ENCODE measurements at regions not wholly inside any gene's neighbourhood (a gene's known extent, or its start where the extent isn't known, plus 50 kb on each side); places are given as distances from the start of the nearest gene placed in this dataset.

DNA sequence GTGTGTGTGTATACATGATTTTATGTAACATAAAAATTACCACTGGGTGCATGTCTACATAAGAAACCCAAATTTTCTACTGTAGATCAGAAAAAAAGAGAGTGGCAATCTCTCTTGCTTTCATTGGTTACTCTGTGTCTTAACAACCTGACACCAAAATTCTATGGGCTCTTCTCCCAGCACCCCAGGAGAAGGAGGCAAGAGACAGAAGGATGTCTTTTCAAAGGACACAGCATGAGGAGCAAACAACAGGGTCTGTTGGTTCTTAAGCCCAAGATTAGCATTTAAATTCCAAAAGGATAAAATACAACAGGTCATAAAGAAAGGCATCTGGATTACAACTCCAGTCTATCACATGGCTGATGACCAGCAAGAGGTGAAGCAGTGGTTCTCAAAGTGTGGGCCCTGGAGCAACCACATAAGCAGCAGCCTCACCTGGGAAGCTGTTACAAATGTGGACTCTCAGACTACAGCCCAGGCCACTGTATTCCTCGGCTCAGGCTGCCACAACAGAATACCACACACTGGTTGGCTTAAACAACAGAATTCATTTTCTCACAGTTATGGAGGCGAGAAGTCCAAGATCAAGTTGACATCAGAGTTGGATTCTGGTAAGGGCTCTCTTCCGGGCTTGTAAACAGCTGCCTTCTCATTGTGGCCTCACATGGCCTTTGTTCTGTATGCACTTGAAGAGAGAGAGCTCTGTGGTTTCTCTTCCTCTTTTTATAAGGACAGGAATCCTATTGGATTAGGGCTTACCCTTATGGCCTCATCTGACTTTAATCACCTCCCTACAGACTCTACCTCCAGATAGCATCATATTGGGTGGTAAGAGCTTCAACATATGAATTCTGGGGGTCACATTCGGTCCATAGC, 79.8 kb upstream of the RNF152 start:
- H3K27me3 ChIP-seq = no peaks in the 10 kb centered on the region
- WGBS, 4 donors = 75 to 81% (median 77%) methylated on average over 4 of the region's 4 CpGs
- H3K27ac ChIP-seq = no peak overlapping the region
- H3K9me3 ChIP-seq (replicated peaks in 1 of 3) = no peaks in the 10 kb centered on the region
- no peaks in the 10 kb centered on the region for H3K4me1 ChIP-seq (replicated peaks in 1 of 2)
- no peak for DNase-seq
- no peak overlapping the region for H3K4me3 ChIP-seq
- no peak for TF ChIP-seq POLR2A (IDR thresholded peaks at IDR 0.05)
- TF ChIP-seq, protein P1, sequence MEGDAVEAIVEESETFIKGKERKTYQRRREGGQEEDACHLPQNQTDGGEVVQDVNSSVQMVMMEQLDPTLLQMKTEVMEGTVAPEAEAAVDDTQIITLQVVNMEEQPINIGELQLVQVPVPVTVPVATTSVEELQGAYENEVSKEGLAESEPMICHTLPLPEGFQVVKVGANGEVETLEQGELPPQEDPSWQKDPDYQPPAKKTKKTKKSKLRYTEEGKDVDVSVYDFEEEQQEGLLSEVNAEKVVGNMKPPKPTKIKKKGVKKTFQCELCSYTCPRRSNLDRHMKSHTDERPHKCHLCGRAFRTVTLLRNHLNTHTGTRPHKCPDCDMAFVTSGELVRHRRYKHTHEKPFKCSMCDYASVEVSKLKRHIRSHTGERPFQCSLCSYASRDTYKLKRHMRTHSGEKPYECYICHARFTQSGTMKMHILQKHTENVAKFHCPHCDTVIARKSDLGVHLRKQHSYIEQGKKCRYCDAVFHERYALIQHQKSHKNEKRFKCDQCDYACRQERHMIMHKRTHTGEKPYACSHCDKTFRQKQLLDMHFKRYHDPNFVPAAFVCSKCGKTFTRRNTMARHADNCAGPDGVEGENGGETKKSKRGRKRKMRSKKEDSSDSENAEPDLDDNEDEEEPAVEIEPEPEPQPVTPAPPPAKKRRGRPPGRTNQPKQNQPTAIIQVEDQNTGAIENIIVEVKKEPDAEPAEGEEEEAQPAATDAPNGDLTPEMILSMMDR (IDR thresholded peaks at IDR 0.05) = no peak
- intact Hi-C loops (cut with DNase I) = no loop called here
- no peaks in the 10 kb centered on the region for H3K36me3 ChIP-seq (replicated peaks in 1 of 2)

DNA sequence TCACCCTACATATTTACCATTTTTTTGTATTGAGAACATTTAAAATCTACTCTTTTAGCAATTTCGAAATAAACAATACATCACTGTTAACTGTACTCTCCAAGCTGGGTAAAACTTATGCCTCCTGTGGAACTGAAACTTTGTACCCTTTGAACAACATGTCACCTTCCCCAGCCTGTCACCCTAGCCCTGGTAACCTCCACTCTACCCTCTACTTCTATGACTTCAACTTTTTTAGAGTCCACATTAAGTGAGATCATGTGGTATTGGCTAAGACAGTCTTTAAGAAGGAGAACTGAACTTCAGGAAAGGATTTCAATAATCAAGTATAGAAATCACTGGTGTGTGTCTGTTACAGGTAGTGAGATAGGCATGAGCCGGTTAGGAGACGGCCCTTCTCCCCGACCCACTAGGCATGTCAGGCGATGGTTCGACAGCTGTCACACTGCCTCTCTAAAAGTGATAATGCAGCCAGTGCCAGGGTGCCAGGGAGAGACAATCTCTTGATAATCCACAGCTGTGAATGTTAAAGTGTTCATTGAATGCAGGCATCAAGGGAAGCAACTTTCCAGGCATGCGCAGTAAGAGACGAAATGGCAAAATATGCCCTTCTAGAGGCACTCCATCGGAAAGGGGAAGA, 74.6 kb upstream of the RNF152 start:
- intact Hi-C loops (cut with DNase I) = no loop called here
- no peaks in the 10 kb centered on the region for H3K27me3 ChIP-seq
- H3K27ac ChIP-seq = no peak overlapping the region
- no peak for DNase-seq
- no peaks in the 10 kb centered on the region for H3K4me1 ChIP-seq (replicated peaks in 1 of 2)
- H3K9me3 ChIP-seq (replicated peaks in 1 of 3) = no peaks in the 10 kb centered on the region
- H3K4me3 ChIP-seq = no peak overlapping the region
- WGBS, 4 donors = 86 to 93% (median 92%) methylated on average over 9 of the region's 9 CpGs
- TF ChIP-seq POLR2A (IDR thresholded peaks at IDR 0.05) = no peak
- TF ChIP-seq, protein P1 (IDR thresholded peaks at IDR 0.05) = no peak
- H3K36me3 ChIP-seq (replicated peaks in 1 of 2) = no peaks in the 10 kb centered on the region

DNA sequence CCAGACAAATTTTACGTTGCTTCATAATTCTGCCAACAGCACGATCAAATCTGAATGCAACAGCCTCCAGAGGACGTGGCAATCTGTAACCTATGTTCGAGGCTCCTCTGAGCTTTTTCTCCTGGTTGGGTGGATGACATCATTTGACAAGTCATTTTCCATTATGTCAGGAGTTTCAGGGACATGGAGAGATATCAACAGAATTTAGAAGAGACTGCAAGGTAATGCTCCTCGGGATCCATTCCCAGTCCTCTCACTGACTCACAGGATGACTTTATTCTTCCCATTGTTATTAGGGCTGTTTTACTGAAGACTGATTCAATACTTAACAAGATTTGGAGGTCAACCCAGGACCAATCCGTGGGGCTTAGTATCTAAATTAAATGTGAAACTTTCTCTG, 72.5 kb upstream of the RNF152 start:
- WGBS, 4 donors = 53 to 66% (median 64%) methylated on average over 6 of the region's 6 CpGs
- no peaks in the 10 kb centered on the region for H3K27me3 ChIP-seq
- intact Hi-C loops (cut with DNase I) = no loop called here
- no peak for TF ChIP-seq POLR2A (IDR thresholded peaks at IDR 0.05)
- TF ChIP-seq, protein P1 (IDR thresholded peaks at IDR 0.05) = no peak
- no peaks in the 10 kb centered on the region for H3K36me3 ChIP-seq (replicated peaks in 1 of 2)
- no peaks in the 10 kb centered on the region for H3K4me1 ChIP-seq (replicated peaks in 1 of 2)
- H3K27ac ChIP-seq = no peak overlapping the region
- peak in 1 of 7 donors; percentile 15 for DNase-seq
- H3K4me3 ChIP-seq = no peak overlapping the region
- no peaks in the 10 kb centered on the region for H3K9me3 ChIP-seq (replicated peaks in 1 of 3)

DNA sequence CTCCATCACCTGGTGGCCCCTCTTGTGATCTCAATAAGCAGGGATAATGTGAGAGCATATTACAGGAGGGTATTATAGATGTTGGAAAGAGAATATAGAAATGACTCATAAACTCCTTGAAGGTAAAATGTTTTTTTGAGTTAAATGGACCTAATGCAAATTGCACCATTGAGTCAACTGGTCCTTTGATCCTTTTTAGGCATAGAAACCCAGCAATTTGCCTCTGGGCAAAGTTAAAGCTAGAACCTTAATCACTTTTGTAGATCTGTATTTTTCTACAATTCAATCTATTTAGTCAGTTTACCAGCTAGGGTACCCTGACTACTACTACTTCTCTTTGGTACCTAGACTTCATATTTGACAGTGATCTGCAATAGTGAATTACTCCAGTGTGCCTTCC, 71.8 kb upstream of the RNF152 start:
- no peak for DNase-seq
- Histone ChIP-seq H3K4me3 (no peak overlapping the region), H3K4me1 (replicated peaks in 1 of 2) (no peaks in the 10 kb centered on the region), H3K27ac (no peak overlapping the region), H3K9me3 (replicated peaks in 1 of 3) (no peaks in the 10 kb centered on the region), H3K36me3 (replicated peaks in 1 of 2) (no peaks in the 10 kb centered on the region), H3K27me3 (no peaks in the 10 kb centered on the region)
- intact Hi-C loops (cut with DNase I) = no loop called here
- TF ChIP-seq, protein P1 (IDR thresholded peaks at IDR 0.05) = no peak
- TF ChIP-seq POLR2A (IDR thresholded peaks at IDR 0.05) = no peak
